Transverse colon (tissue), 3 donors: ENCODE measurements at regions not wholly inside any gene's neighbourhood (a gene's known extent, or its start where the extent isn't known, plus 50 kb on each side); places are given as distances from the start of the nearest gene placed in this dataset.

Experiments
- EP300 ChIP-seq: sonication (generic); formaldehyde crosslinking; IDR thresholded peaks from one replicate; pipeline ENCODE4 v1.6.1; 2017; ENCODE audit warnings: antibody characterized with exemption, low read depth
- TF ChIP-seq, protein P1 (sequence below), 5 experiments: fragments of 200-600 bp in 3 of 5; fragments of 450-650 bp in 2 of 5; sonication (generic) in 3 of 5; IDR thresholded peaks; 1 replicate in 2 of 5; 2 replicates in 3 of 5; pipeline ENCODE4 v1.5.1; 2016 to 2017; ENCODE audit warnings: antibody characterized with exemption in 5 of 5, inconsistent platforms in 3 of 5, mild to moderate bottlenecking in 2 of 5, moderate library complexity in 1 of 5

DNA sequence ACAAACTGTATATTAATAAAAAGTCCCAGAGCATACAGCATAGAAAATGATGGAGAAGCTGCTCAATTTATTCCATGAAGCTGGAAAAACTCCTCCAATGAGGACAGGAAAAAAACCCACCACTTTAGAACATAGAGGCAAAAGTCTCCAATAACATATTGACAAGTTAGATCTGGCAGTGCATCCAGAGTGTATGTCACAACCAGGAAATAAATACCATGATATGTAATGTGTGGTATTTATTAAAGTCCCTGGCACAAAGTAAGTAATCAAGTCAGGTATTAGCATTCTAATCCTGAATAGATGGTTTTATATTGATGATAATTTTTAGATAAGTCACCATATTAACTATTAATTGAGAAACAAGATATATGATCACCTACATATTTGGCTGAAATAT, 427.3 kb upstream of the HS6ST1 start:
- TF ChIP-seq EP300, result no peak
- TF ChIP-seq, protein P1, sequence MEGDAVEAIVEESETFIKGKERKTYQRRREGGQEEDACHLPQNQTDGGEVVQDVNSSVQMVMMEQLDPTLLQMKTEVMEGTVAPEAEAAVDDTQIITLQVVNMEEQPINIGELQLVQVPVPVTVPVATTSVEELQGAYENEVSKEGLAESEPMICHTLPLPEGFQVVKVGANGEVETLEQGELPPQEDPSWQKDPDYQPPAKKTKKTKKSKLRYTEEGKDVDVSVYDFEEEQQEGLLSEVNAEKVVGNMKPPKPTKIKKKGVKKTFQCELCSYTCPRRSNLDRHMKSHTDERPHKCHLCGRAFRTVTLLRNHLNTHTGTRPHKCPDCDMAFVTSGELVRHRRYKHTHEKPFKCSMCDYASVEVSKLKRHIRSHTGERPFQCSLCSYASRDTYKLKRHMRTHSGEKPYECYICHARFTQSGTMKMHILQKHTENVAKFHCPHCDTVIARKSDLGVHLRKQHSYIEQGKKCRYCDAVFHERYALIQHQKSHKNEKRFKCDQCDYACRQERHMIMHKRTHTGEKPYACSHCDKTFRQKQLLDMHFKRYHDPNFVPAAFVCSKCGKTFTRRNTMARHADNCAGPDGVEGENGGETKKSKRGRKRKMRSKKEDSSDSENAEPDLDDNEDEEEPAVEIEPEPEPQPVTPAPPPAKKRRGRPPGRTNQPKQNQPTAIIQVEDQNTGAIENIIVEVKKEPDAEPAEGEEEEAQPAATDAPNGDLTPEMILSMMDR (IDR thresholded peaks at IDR 0.05), result no peak
